Right lobe of liver (tissue), 6 donors: ENCODE measurements at regions not wholly inside any gene's neighbourhood (a gene's known extent, or its start where the extent isn't known, plus 50 kb on each side); places are given as distances from the start of the nearest gene placed in this dataset.

Experiments
- ATAC-seq, 4 donors: fragments of 200-7000 bp; cut with Tn5 transposase; one replicate each; pipeline ENCODE4 v1.9.1; 2020; ENCODE audit warnings: mild to moderate bottlenecking in 4 of 4, moderate library complexity in 4 of 4
- DNase-seq, 3 donors: peaks; one replicate each; pipeline ENCODE4 v3.0.0-alpha.2; 2020
- H3K27ac ChIP-seq, 3 donors: fragments of 200-600 bp; one replicate each; pipeline ENCODE4 v1.8.0; 2022
- H3K27me3 ChIP-seq, 2 donors: fragments of 200-600 bp; one replicate each; pipeline ENCODE4 v1.8.0; 2022
- H3K36me3 ChIP-seq, 4 donors: fragments of 200-600 bp; sonication (generic) in 1 of 4; one replicate each; pipeline versions ENCODE4 v1.5.1 to v1.8.0; 2017 to 2022; ENCODE audit warnings: control low read depth in 1 of 4
- H3K4me1 ChIP-seq, 4 donors: fragments of 200-600 bp; sonication (generic) in 1 of 4; one replicate each; pipeline versions ENCODE4 v1.5.1 to v1.8.0; 2017 to 2022; ENCODE audit warnings: control low read depth in 1 of 4
- H3K4me3 ChIP-seq, 3 donors: fragments of 200-600 bp; one replicate each; pipeline ENCODE4 v1.8.0; 2022
- H3K9me3 ChIP-seq, 4 donors: fragments of 200-600 bp; sonication (generic) in 1 of 4; one replicate each; pipeline versions ENCODE4 v1.5.1 to v1.8.0; 2017 to 2022; ENCODE audit warnings: control low read depth in 1 of 4
- CTCF ChIP-seq, 4 donors: fragments of 200-600 bp in 3 of 4; fragments of 450-650 bp in 1 of 4; IDR thresholded peaks; one replicate each; pipeline versions ENCODE4 v1.5.1 to v1.8.0; 2016 to 2022; ENCODE audit warnings: antibody characterized with exemption in 4 of 4, mild to moderate bottlenecking in 2 of 4
- POLR2A ChIP-seq: fragments of 450-650 bp; IDR thresholded peaks from one replicate; pipeline ENCODE4 v1.6.1; 2017; ENCODE audit warnings: antibody characterized with exemption, mild to moderate bottlenecking
- WGBS: methylation state at CpG from one replicate; pipeline ENCODE4 v1.1.6; 2018; ENCODE audit warnings: low coverage, low lambda C conversion rate; ENCODE audit not compliant: insufficient coverage; ENCODE audit errors: missing lambda C conversion rate; 5-methylcytosine and 5-hydroxymethylcytosine counted together
- intact Hi-C, 2 donors: fragments of 100-400 bp; cut with DNase I; formaldehyde crosslinking; loops; one replicate each; pipeline versions ENCODE4 v1.11.2 to v1.14.1; 2022
- donor health status: DM: no; HTN: yes; CAD: no.
- donor health status: DM: no; HTN: no; CAD: no.
- donor health status: DM: no; HTN: no; CAD: no.
- donor health status: DM: no; HTN: yes; CAD: no.
- donor health status: DM: no; HTN: yes; CAD: no.

- intact Hi-C loops = no loop called here
Observed at GRCh38 chr11:80616070-80616800, 1175.4 kb upstream of the TENM4 start.

GRCh38 chr11:80613655-80614054 is 1172.8 kb upstream of the TENM4 start:
- WGBS = 21% methylated on average over 2 of the region's 2 CpGs
- ATAC-seq (no peak), DNase-seq (no peak)
- Histone ChIP-seq H3K27ac (no peak overlapping the region), H3K27me3 (no peaks in the 10 kb centered on the region), H3K36me3 (no peaks in the 10 kb centered on the region), H3K4me1 (no peaks in the 10 kb centered on the region), H3K9me3 (no peaks in the 10 kb centered on the region), H3K4me3 (no peak overlapping the region)
- TF ChIP-seq CTCF (IDR thresholded peaks at IDR 0.05) (no peak), POLR2A (no peak)
- intact Hi-C loops = no loop called here

More at GRCh38 chr11:80616070-80616800, 1175.4 kb upstream of the TENM4 start:
- Histone ChIP-seq H3K4me3 (no peak overlapping the region), H3K9me3 (no peaks in the 10 kb centered on the region), H3K27me3 (no peaks in the 10 kb centered on the region), H3K36me3 (no peaks in the 10 kb centered on the region), H3K27ac (no peak overlapping the region), H3K4me1 (no peaks in the 10 kb centered on the region)
- 44% methylated on average over 4 of the region's 4 CpGs for WGBS
- ATAC-seq (no peak), DNase-seq (no peak)
- TF ChIP-seq CTCF (IDR thresholded peaks at IDR 0.05) (no peak), POLR2A (no peak)

- Histone ChIP-seq H3K4me1 (no peaks in the 10 kb centered on the region), H3K4me3 (no peak overlapping the region), H3K9me3 (no peaks in the 10 kb centered on the region), H3K27ac (no peak overlapping the region), H3K36me3 (no peaks in the 10 kb centered on the region), H3K27me3 (no peaks in the 10 kb centered on the region)
- ATAC-seq = no peak
- TF ChIP-seq CTCF (IDR thresholded peaks at IDR 0.05) (no peak), POLR2A (no peak)
- WGBS = 71% methylated on average over 7 of the region's 7 CpGs
- DNase-seq = no peak
- intact Hi-C loops = no loop called here
Observed at GRCh38 chr11:80610516-80610915, 1169.7 kb upstream of the TENM4 start.

GRCh38 chr11:80603472-80603871 is 1162.6 kb upstream of the TENM4 start:
- no peak for DNase-seq
- H3K27ac ChIP-seq = no peak overlapping the region
- H3K4me1 ChIP-seq = no peaks in the 10 kb centered on the region
- no peak for ATAC-seq
- no peaks in the 10 kb centered on the region for H3K9me3 ChIP-seq
- WGBS = 85% methylated on average over 2 of the region's 2 CpGs
- no peaks in the 10 kb centered on the region for H3K36me3 ChIP-seq
- H3K4me3 ChIP-seq = no peak overlapping the region
- H3K27me3 ChIP-seq = no peaks in the 10 kb centered on the region
- TF ChIP-seq CTCF (IDR thresholded peaks at IDR 0.05) (no peak), POLR2A (no peak)
- intact Hi-C loops = no loop called here
